ENCODE measurements at regions not wholly inside any gene's neighbourhood (a gene's known extent, or its start where the extent isn't known, plus 50 kb on each side); places are given as distances from the start of the nearest gene placed in this dataset.

DNA sequence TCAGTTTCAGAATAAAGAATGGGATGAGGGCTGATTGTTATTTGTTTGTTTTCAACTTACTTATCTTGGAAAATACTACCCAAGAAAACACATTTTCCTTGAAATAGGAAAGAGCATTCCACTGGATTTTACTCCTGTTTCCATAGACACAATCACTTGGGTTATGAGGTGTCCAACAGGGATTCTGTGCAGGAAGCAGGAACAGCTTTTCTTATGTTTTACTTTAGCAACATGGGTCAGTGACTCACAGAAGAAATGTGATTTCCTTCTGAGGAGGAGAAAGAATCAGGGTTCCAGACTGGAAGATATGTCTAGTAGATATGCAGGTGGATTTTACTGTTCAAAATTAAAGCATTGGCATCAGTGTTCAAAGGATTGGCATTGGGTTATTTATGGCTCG, 180.8 kb upstream of the GPC6 start:
- FAIRE-seq (no peak), DNase-seq (ENCODE audit: low read depth in 1 of 2, low spot score in 1 of 2) (no peak), ATAC-seq (no peak)
- no peaks in the 10 kb centered on the region for H3K4me1 ChIP-seq
- H3K27ac ChIP-seq: no peak overlapping the region
- ChIA-PET CTCF (no interaction called here), POLR2A (no interaction called here)
- no peak overlapping the region for H3K4me3 ChIP-seq
- H3K9me3 ChIP-seq: no peaks in the 10 kb centered on the region
- TF ChIP-seq HEYL (CRISPR knock-in tag; IDR thresholded peaks at IDR 0.05) (no peak), ZNF302 (CRISPR knock-in tag; IDR thresholded peaks at IDR 0.05) (no peak), RCOR1 (IDR thresholded peaks at IDR 0.05; ENCODE audit: low read depth, low read length) (no peak), FOSB (CRISPR knock-in tag; IDR thresholded peaks at IDR 0.05) (no peak), SMC3 (IDR thresholded peaks at IDR 0.05) (no peak), NFE2L2 (conservative IDR thresholded peaks at IDR 0.05; ENCODE audit: low read length) (no peak), PHF8 (IDR thresholded peaks at IDR 0.05; ENCODE audit: borderline replicate concordance, low read depth) (no peak), HOXA7 (CRISPR knock-in tag; IDR thresholded peaks at IDR 0.05) (no peak), KDM1A (IDR thresholded peaks at IDR 0.05; ENCODE audit: low read depth) (no peak), SREBF2 (IDR thresholded peaks at IDR 0.05) (no peak), RFX5 (IDR thresholded peaks at IDR 0.05) (no peak)
- TF ChIP-seq, protein P1, sequence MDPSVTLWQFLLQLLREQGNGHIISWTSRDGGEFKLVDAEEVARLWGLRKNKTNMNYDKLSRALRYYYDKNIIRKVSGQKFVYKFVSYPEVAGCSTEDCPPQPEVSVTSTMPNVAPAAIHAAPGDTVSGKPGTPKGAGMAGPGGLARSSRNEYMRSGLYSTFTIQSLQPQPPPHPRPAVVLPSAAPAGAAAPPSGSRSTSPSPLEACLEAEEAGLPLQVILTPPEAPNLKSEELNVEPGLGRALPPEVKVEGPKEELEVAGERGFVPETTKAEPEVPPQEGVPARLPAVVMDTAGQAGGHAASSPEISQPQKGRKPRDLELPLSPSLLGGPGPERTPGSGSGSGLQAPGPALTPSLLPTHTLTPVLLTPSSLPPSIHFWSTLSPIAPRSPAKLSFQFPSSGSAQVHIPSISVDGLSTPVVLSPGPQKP (IDR thresholded peaks at IDR 0.05; ENCODE audit: low read depth, low read length): no peak
- H3K4me2 ChIP-seq: no peak overlapping the region
- 40% methylated on average over 1 of the region's 1 CpG for WGBS (ENCODE audit: missing lambda C conversion rate)

DNA sequence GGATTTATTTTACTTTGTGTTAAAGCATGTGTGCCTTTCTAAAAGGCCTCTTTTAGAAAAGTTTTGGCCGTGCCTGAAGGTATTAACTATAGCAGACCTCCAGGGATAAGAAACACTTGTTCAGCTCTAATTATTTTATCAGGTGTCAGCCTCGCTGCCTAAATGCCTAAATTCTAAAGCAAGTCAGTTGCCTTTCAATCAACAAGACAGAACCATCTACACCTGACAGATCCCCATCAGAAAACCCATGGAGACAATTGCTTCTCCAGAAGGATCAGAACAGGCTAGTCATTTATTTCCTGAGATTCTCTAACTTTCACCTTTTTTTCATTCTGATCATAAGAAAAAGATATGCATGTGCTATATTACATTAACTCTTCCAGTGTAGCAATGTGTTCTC, 171.4 kb upstream of the GPC6 start:
- no peak for FAIRE-seq
- TF ChIP-seq, protein P2, sequence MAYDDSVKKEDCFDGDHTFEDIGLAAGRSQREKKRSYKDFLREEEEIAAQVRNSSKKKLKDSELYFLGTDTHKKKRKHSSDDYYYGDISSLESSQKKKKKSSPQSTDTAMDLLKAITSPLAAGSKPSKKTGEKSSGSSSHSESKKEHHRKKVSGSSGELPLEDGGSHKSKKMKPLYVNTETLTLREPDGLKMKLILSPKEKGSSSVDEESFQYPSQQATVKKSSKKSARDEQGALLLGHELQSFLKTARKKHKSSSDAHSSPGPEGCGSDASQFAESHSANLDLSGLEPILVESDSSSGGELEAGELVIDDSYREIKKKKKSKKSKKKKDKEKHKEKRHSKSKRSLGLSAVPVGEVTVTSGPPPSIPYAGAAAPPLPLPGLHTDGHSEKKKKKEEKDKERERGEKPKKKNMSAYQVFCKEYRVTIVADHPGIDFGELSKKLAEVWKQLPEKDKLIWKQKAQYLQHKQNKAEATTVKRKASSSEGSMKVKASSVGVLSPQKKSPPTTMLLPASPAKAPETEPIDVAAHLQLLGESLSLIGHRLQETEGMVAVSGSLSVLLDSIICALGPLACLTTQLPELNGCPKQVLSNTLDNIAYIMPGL (CRISPR knock-in tag; IDR thresholded peaks at IDR 0.05; ENCODE audit: borderline replicate concordance): no peak
- TF ChIP-seq CEBPB (IDR thresholded peaks at IDR 0.05): no peak
- no peak for TF ChIP-seq TFCP2L1 (CRISPR knock-in tag; IDR thresholded peaks at IDR 0.05)
- no peak for TF ChIP-seq EHF (CRISPR knock-in tag; IDR thresholded peaks at IDR 0.05)
- TF ChIP-seq HDAC2 (IDR thresholded peaks at IDR 0.05): no peak
- TF ChIP-seq FOSB (CRISPR knock-in tag; IDR thresholded peaks at IDR 0.05): no peak
- no peak for TF ChIP-seq ESRRA (IDR thresholded peaks at IDR 0.05; ENCODE audit: borderline replicate concordance, low read length)
- ChIA-PET CTCF (no interaction called here), POLR2A (no interaction called here)
- Histone ChIP-seq H3K4me1 (no peaks in the 10 kb centered on the region), H3K27ac (no peak overlapping the region), H3K4me3 (no peak overlapping the region), H3K9me3 (no peaks in the 10 kb centered on the region), H3K4me2 (no peak overlapping the region)
- no peak for DNase-seq (ENCODE audit: low read depth in 1 of 2, low spot score in 1 of 2)
- 32% methylated on average over 2 of the region's 2 CpGs for WGBS (ENCODE audit: missing lambda C conversion rate)
- ATAC-seq: no peak

DNA sequence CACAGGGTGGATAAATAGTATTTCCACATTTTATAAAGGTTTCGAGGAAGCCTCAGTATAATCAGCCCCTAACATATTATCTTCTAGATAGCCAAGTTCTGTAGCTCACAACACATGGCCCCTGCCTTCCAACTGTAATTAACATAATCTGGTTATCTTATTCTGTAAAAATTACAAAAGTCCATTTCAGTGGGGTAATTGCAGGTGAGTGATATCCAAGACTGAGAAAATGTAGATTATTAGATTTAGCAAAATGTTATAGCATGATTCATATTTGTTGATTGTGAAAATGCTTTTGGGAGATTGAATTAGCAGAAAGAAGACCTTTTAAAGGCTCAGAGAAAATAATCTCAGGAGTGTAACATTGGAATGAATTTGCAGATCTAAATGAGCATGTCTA, 168.3 kb upstream of the GPC6 start:
- CTCF ChIA-PET: no interaction called here
- no peak for FAIRE-seq
- Histone ChIP-seq H3K27ac (no peak overlapping the region), H3K4me1 (no peaks in the 10 kb centered on the region), H3K4me2 (no peak overlapping the region), H3K9me3 (no peaks in the 10 kb centered on the region), H3K4me3 (no peak overlapping the region)
- POLR2A ChIA-PET: no interaction called here
- DNase-seq (ENCODE audit: low read depth in 1 of 2, low spot score in 1 of 2): no peak
- TF ChIP-seq CHD2 (IDR thresholded peaks at IDR 0.05; ENCODE audit: low read length, partially characterized antibody): no peak
- TF ChIP-seq, protein P3, sequence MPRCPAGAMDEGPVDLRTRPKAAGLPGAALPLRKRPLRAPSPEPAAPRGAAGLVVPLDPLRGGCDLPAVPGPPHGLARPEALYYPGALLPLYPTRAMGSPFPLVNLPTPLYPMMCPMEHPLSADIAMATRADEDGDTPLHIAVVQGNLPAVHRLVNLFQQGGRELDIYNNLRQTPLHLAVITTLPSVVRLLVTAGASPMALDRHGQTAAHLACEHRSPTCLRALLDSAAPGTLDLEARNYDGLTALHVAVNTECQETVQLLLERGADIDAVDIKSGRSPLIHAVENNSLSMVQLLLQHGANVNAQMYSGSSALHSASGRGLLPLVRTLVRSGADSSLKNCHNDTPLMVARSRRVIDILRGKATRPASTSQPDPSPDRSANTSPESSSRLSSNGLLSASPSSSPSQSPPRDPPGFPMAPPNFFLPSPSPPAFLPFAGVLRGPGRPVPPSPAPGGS (IDR thresholded peaks at IDR 0.05): no peak
- TF ChIP-seq, protein P2 (CRISPR knock-in tag; IDR thresholded peaks at IDR 0.05; ENCODE audit: borderline replicate concordance): no peak
- no peak for TF ChIP-seq HES2 (IDR thresholded peaks at IDR 0.05)
- WGBS (ENCODE audit: missing lambda C conversion rate): 46% methylated on average over 1 of the region's 1 CpG
- ATAC-seq: no peak

Data from A549 (cell line).